ENCODE measurements at regions not wholly inside any gene's neighbourhood (a gene's known extent, or its start where the extent isn't known, plus 50 kb on each side); places are given as distances from the start of the nearest gene placed in this dataset.

DNA sequence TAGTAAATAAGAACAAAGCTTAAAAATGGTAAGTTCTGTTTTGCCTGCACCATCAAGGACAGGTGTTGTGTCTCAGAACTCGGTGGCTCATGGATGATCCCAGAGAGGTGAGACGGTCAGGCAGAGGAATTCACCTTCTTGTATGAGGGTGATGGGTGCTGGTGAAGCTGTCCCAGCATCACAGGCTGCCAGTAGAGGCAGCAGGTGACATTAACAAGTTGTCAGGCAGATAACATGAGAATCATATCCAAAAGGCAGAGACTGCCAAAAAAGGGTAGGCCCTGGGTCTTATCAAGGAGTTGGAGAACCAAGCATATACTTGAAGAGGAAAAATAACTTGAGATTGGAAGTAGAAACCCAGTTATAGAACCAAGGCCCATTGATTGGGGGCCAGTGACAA, 437.8 kb downstream of the DYNC2H1 start:
- TF ChIP-seq CTCF (conservative IDR thresholded peaks at IDR 0.05), result no peak
- TF ChIP-seq EZH2 (IDR thresholded peaks at IDR 0.05; ENCODE audit: low read depth), result no peak

Measured in PC-9 (cell line).